Lower leg skin (tissue), 4 donors: ENCODE measurements at regions not wholly inside any gene's neighbourhood (a gene's known extent, or its start where the extent isn't known, plus 50 kb on each side); places are given as distances from the start of the nearest gene placed in this dataset.
"Not testable (repeated sequence)": the region's sequence is repeated elsewhere in the genome, so short reads cannot be mapped to it uniquely, and the experiment has no call there.

ENCODE experiments used
- DNase-seq, 2 donors: peaks; one replicate each; pipeline ENCODE4 v3.0.0-alpha.2; 2019; ENCODE audit warnings: low spot score in 2 of 2
- H3K4me3 ChIP-seq: fragments of 200-600 bp; sonication (generic); 2 replicates; pipeline ENCODE4 v1.5.1; 2017; ENCODE audit warnings: mild to moderate bottlenecking, low read depth; ENCODE audit not compliant: poor library complexity, severe bottlenecking
- CTCF ChIP-seq, 3 donors: fragments of 450-650 bp; IDR thresholded peaks; one replicate each; pipeline ENCODE4 v1.5.1; 2016; ENCODE audit warnings: antibody characterized with exemption in 3 of 3, mild to moderate bottlenecking in 3 of 3, moderate library complexity in 2 of 3
- POLR2A ChIP-seq, 2 donors: fragments of 450-650 bp; IDR thresholded peaks; one replicate each; pipeline ENCODE4 v1.6.1; 2016 to 2017; ENCODE audit warnings: antibody characterized with exemption in 2 of 2, mild to moderate bottlenecking in 1 of 2, moderate library complexity in 1 of 2
- WGBS, 2 donors: methylation state at CpG; one replicate each; pipeline ENCODE4 v1.1.5; 2018; 5-methylcytosine and 5-hydroxymethylcytosine counted together
- intact Hi-C: fragments of 100-400 bp; cut with DNase I; formaldehyde crosslinking; loops from one replicate; pipeline ENCODE4 v1.15.0; 2023; ENCODE audit warnings: low total_unique reads

- WGBS, 2 donors: 0 to 21% methylated on average over 19 to 20 of the region's 20 CpGs
Observed at GRCh38 chrX:63560601-63561218, 209.6 kb upstream of the SPIN4 start.

DNA sequence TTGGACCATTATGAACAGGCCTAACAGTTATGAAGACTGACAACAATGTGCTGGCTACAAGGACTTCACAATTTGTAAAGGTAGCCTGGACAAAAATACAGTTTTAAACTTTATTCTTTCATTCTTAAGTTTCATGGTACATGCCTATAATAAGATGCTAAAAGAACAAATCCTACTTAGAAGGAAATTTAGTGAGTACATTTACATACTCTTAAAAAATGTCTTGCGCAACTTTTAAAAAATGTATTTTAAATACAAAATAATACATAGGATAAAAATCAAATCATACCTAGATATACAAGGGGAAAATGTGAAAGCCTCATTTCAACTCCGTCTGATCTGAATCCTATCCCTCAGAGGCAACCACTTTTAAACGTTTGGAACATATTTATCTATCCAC lies 200.7 kb upstream of the SPIN4 start:
- no peak for DNase-seq
- no peak for TF ChIP-seq CTCF (IDR thresholded peaks at IDR 0.05)
- no peak for TF ChIP-seq POLR2A (IDR thresholded peaks at IDR 0.05)
- WGBS, 2 donors: 83 to 97% methylated on average over 3 of the region's 3 CpGs
- intact Hi-C loops: no loop called here
- H3K4me3 ChIP-seq: no peak overlapping the region

More at GRCh38 chrX:63560601-63561218, 209.6 kb upstream of the SPIN4 start:
- intact Hi-C loops: no loop called here
- peak overlapping the region; percentile 48 for H3K4me3 ChIP-seq
- TF ChIP-seq POLR2A (IDR thresholded peaks at IDR 0.05) (no peak), CTCF (IDR thresholded peaks at IDR 0.05) (no peak)
- DNase-seq: peak; percentile 38 to 84

DNA sequence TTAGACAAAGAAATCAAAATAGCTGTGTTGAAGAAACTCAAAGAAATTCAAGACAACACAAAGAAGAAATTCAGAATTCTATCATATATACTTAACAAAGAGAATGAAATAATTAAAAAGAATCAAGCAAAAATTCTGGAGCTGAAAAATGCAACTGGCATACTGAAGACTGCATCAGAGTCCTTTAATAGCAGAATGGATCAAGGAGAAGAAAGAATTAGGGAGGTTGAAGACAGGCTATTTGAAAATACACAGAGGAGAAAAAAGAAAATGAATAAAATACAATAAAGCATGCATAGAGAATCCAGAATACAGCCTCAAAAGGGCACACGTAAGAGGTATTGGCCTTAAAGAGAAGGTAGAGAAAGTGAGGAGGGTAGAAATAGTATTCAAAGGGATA lies 179.5 kb upstream of the SPIN4 start:
- intact Hi-C loops: no loop called here
- TF ChIP-seq POLR2A (IDR thresholded peaks at IDR 0.05) (no peak), CTCF (IDR thresholded peaks at IDR 0.05) (no peak)
- no peak for DNase-seq
- WGBS, 2 donors: 73 to 100% methylated on average over 1 of the region's 1 CpG
- no peak overlapping the region for H3K4me3 ChIP-seq

GRCh38 chrX:63529961-63530360 lies 178.8 kb upstream of the SPIN4 start:
- no peak overlapping the region for H3K4me3 ChIP-seq
- 90 to 96% methylated on average over 2 of the region's 2 CpGs for WGBS, 2 donors
- DNase-seq: no peak
- intact Hi-C loops: no loop called here
- TF ChIP-seq CTCF (IDR thresholded peaks at IDR 0.05): no peak
- TF ChIP-seq POLR2A (IDR thresholded peaks at IDR 0.05): no peak

DNA sequence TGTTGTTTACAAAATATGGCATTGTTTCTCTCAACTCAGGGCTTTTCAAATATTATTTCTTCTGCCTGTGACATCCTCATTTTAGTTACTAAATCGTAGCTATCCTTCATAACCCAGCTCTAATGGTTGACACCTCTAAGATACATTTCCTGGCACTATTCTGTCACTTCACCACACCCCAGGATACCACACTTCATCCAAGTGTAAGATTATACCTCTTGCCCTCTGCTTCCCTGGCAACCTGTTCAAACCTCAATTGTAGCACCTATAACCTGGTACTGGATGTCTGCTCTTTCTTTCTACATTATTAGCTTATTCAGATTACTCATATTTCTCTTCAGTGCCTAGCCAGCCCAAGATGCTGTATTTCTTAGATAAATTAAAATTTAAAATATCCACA lies 175.7 kb upstream of the SPIN4 start:
- no peak for TF ChIP-seq POLR2A (IDR thresholded peaks at IDR 0.05)
- TF ChIP-seq CTCF (IDR thresholded peaks at IDR 0.05): no peak
- intact Hi-C loops: no loop called here
- 76 to 100% methylated on average over 1 of the region's 1 CpG for WGBS, 2 donors
- no peak overlapping the region for H3K4me3 ChIP-seq
- no peak for DNase-seq

DNA sequence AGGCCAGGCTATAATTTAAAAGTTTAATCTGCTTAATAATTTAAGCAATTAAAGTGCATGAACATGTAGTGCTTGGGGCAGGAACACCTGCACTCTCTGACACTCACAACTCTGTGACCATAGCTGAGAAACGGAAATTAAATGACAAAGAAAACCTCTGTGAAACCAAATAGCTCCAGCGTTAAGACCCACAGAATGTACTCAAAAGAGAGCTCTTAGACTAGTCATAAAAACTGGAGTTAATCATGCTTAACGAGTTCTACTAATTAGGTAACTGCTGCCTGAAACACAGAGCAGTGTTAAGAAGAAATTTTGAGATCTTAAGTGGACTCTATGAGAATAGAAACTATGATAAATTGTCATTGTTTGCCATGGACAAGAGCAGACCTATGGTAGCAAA lies 174.4 kb upstream of the SPIN4 start:
- 65 to 77% methylated on average over 3 of the region's 3 CpGs for WGBS, 2 donors
- H3K4me3 ChIP-seq: no peak overlapping the region
- TF ChIP-seq CTCF (IDR thresholded peaks at IDR 0.05): no peak
- no peak for TF ChIP-seq POLR2A (IDR thresholded peaks at IDR 0.05)
- intact Hi-C loops: no loop called here
- DNase-seq: no peak

DNA sequence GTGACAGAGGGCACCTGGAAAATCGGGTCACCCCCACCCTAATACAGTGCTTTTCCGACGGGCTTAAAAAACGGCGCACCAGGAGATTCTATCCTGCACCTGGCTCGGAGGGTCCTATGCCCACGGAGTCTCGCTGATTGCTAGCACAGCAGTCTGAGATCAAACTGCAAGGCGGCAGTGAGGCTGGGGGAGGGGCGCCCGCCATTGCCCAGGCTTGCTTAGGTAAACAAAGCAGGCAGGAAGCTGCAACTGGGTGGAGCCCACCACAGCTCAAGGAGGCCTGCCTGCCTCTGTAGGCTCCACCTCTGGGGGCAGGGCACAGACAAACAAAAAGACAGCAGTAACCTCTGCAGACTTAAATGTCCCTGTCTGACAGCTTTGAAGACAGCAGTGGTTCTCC lies 168.2 kb upstream of the SPIN4 start:
- H3K4me3 ChIP-seq, intact Hi-C loops, DNase-seq: not testable (repeated sequence)
- WGBS, 2 donors: 86 to 94% methylated on average over 8 to 11 of the region's 11 CpGs
